ENCODE measurements at regions not wholly inside any gene's neighbourhood (a gene's known extent, or its start where the extent isn't known, plus 50 kb on each side); places are given as distances from the start of the nearest gene placed in this dataset.

GRCh38 chr11:32184723-32185376 is 94.0 kb downstream of the RCN1 start:
- TF ChIP-seq CTCF (IDR thresholded peaks at IDR 0.05; ENCODE audit: low read length) (no peak), EZH2 (optimal IDR thresholded peaks at IDR 0.05; ENCODE audit: low read depth, low read length) (no peak)

All from MM.1S (cell line).